IMR-90 (cell line): ENCODE measurements at regions not wholly inside any gene's neighbourhood (a gene's known extent, or its start where the extent isn't known, plus 50 kb on each side); places are given as distances from the start of the nearest gene placed in this dataset.
A peak's percentile ranks its signal among the peaks of the same experiment; 100 is the strongest.

Source experiments
- ATAC-seq: fragments of 200-7000 bp; cut with Tn5 transposase; 2 replicates; pipeline ENCODE4 v1.9.1; 2020; ENCODE audit warnings: low read depth, mild to moderate bottlenecking, moderate library complexity
- BruUV-seq: library from RNA; stranded (reverse); fragments of 400-500 nt; replicated peaks from 2 replicates; lab custom pipeline; 2021; lab: Mats Ljungman, UMichigan
- CTCF ChIA-PET: fragments of 300-600 bp; formaldehyde crosslinking; extraction: SDS; loops from one replicate; lab custom pipeline; 2021; ENCODE audit warnings: antibody characterized with exemption; lab: Yijun Ruan, JAX
- POLR2A ChIA-PET: fragments of 300-600 bp; sonication (Branson Sonifier 250); formaldehyde crosslinking; loops from one replicate; lab custom pipeline; 2022; ENCODE audit warnings: antibody characterized with exemption; ENCODE audit not compliant: unreplicated experiment; lab: Charles Lee
- DNase-seq: peaks from one replicate; pipeline ENCODE4 v3.0.0; 2013
- H2AFZ ChIP-seq: replicated peaks from 2 replicates; pipeline ENCODE3; 2013; ENCODE audit warnings: low read length, mild to moderate bottlenecking; ENCODE audit not compliant: poor library complexity
- H2AK5ac ChIP-seq: 2 replicates; pipeline ENCODE4 v1.6.1; 2013; ENCODE audit warnings: low read depth, low read length, inconsistent platforms
- H2AK9ac ChIP-seq: replicated peaks from 2 replicates; pipeline ENCODE3; 2013; ENCODE audit warnings: mild to moderate bottlenecking, low read depth, low read length, moderate library complexity; ENCODE audit not compliant: poor library complexity
- H2BK120ac ChIP-seq: 2 replicates; pipeline ENCODE4 v1.6.1; 2013; ENCODE audit warnings: low read depth, low read length, inconsistent platforms
- H2BK15ac ChIP-seq: 3 replicates; pipeline ENCODE4 v1.6.1; 2013; ENCODE audit warnings: low read depth, low read length, inconsistent platforms
- H2BK20ac ChIP-seq: 2 replicates; pipeline ENCODE4 v1.6.1; 2013; ENCODE audit warnings: low read depth, mild to moderate bottlenecking, inconsistent platforms, low read length, moderate library complexity
- H2BK5ac ChIP-seq: 2 replicates; pipeline ENCODE4 v1.6.1; 2013; ENCODE audit warnings: mild to moderate bottlenecking, low read depth, low read length, inconsistent platforms; ENCODE audit not compliant: poor library complexity, severe bottlenecking
- H3K14ac ChIP-seq: replicated peaks from 2 replicates; pipeline ENCODE4 v1.6.1; 2013; ENCODE audit warnings: low read depth, low read length, inconsistent platforms
- H3K18ac ChIP-seq: 2 replicates; pipeline ENCODE4 v1.6.1; 2013; ENCODE audit warnings: low read depth, low read length, control low read depth
- H3K23ac ChIP-seq: 2 replicates; pipeline ENCODE4 v1.6.1; 2013; ENCODE audit warnings: low read depth, low read length, inconsistent platforms
- H3K27ac ChIP-seq: 2 replicates; pipeline ENCODE4 v1.5.1; 2013; ENCODE audit warnings: mild to moderate bottlenecking, control low read depth, low read length; ENCODE audit not compliant: insufficient read depth
- H3K27me3 ChIP-seq: 2 replicates; pipeline ENCODE4 v1.6.1; 2013; ENCODE audit warnings: low read length; ENCODE audit not compliant: control insufficient read depth, insufficient read depth
- H3K36me3 ChIP-seq: 2 replicates; pipeline ENCODE4 v1.6.1; 2013; ENCODE audit warnings: low read length, mixed read lengths; ENCODE audit not compliant: control insufficient read depth, insufficient read depth
- H3K4ac ChIP-seq: 2 replicates; pipeline ENCODE4 v1.6.1; 2013; ENCODE audit warnings: low read depth, low read length, inconsistent platforms
- H3K4me1 ChIP-seq: 2 replicates; pipeline ENCODE4 v1.6.1; 2013; ENCODE audit warnings: low read length, mixed read lengths; ENCODE audit not compliant: control insufficient read depth, insufficient read depth
- H3K4me2 ChIP-seq: 2 replicates; pipeline ENCODE4 v1.6.1; 2013; ENCODE audit warnings: low read depth, mild to moderate bottlenecking, control low read depth, low read length, moderate library complexity
- H3K4me3 ChIP-seq: 2 replicates; pipeline ENCODE4 v1.5.1; 2013; ENCODE audit warnings: low read depth, mild to moderate bottlenecking, control low read depth, low read length, moderate library complexity; ENCODE audit not compliant: insufficient read depth
- H3K56ac ChIP-seq: 2 replicates; pipeline ENCODE4 v1.6.1; 2013; ENCODE audit warnings: low read length, inconsistent platforms; ENCODE audit not compliant: insufficient read depth; ENCODE audit errors: extremely low read depth
- H3K79me1 ChIP-seq, 2 experiments: 2 replicates each; pipeline ENCODE4 v1.6.1; 2013; ENCODE audit warnings: low read length in 2 of 2, inconsistent platforms in 1 of 2, low read depth in 1 of 2
- H3K9ac ChIP-seq: 2 replicates; pipeline ENCODE4 v1.6.1; 2013; ENCODE audit warnings: low read depth, low read length, control low read depth
- H3K9me1 ChIP-seq: 2 replicates; pipeline ENCODE4 v1.6.1; 2013; ENCODE audit warnings: low read length, inconsistent platforms; ENCODE audit not compliant: insufficient read depth
- H3K9me3 ChIP-seq: 2 replicates; pipeline ENCODE4 v1.6.1; 2013; ENCODE audit warnings: low read length; ENCODE audit not compliant: control insufficient read depth, insufficient read depth
- H4K20me1 ChIP-seq: 2 replicates; pipeline ENCODE4 v1.6.1; 2013; ENCODE audit warnings: low read length, inconsistent platforms; ENCODE audit not compliant: insufficient read depth
- H4K5ac ChIP-seq: 2 replicates; pipeline ENCODE4 v1.6.1; 2013; ENCODE audit warnings: mild to moderate bottlenecking, low read depth, low read length, control low read depth
- H4K8ac ChIP-seq, 2 experiments: 2 replicates each; pipeline ENCODE4 v1.6.1; 2013; ENCODE audit warnings: low read depth in 2 of 2, low read length in 2 of 2, control low read depth in 1 of 2, inconsistent platforms in 1 of 2
- H4K91ac ChIP-seq: 2 replicates; pipeline ENCODE4 v1.6.1; 2013; ENCODE audit warnings: low read depth, low read length, inconsistent platforms; ENCODE audit not compliant: insufficient read depth
- BHLHE40 ChIP-seq: fragments of 150-350 bp; IDR thresholded peaks from 2 replicates; pipeline ENCODE4 v1.6.1; 2016; ENCODE audit warnings: mild to moderate bottlenecking, low read depth, low read length
- CEBPB ChIP-seq: IDR thresholded peaks from 2 replicates; pipeline ENCODE4 v1.6.1; 2012; ENCODE audit warnings: low read depth, low read length, improper control_type of control experiment
- CHD1 ChIP-seq: IDR thresholded peaks from 2 replicates; pipeline ENCODE4 v1.6.1; 2012; ENCODE audit warnings: low read depth, low read length, improper control_type of control experiment
- FOS ChIP-seq: fragments of 150-350 bp; IDR thresholded peaks from 2 replicates; pipeline ENCODE4 v1.6.1; 2016; ENCODE audit warnings: low read depth, low read length
- MAFK ChIP-seq: IDR thresholded peaks from 2 replicates; pipeline ENCODE4 v1.6.1; 2012; ENCODE audit warnings: low read depth, low read length, improper control_type of control experiment
- MAZ ChIP-seq: IDR thresholded peaks from 2 replicates; pipeline ENCODE4 v1.6.1; 2012; ENCODE audit warnings: low read depth, mild to moderate bottlenecking, low read length, improper control_type of control experiment, moderate library complexity, borderline replicate concordance
- MXI1 ChIP-seq: IDR thresholded peaks from 2 replicates; pipeline ENCODE4 v1.6.1; 2012; ENCODE audit warnings: low read depth, mild to moderate bottlenecking, low read length, moderate library complexity, borderline replicate concordance
- NFE2L2 ChIP-seq: fragments of 150-350 bp; IDR thresholded peaks from 2 replicates; pipeline ENCODE4 v1.6.1; 2016; ENCODE audit warnings: low read depth, mild to moderate bottlenecking, low read length
- POLR2A ChIP-seq: IDR thresholded peaks from 2 replicates; pipeline ENCODE4 v1.6.1; 2012; ENCODE audit warnings: mild to moderate bottlenecking, low read depth, low read length
- RAD21 ChIP-seq: IDR thresholded peaks from 2 replicates; pipeline ENCODE4 v1.6.1; 2012; ENCODE audit warnings: low read length, improper control_type of control experiment
- RCOR1 ChIP-seq: IDR thresholded peaks from 2 replicates; pipeline ENCODE4 v1.6.1; 2012; ENCODE audit warnings: mild to moderate bottlenecking, low read length, improper control_type of control experiment; ENCODE audit not compliant: insufficient replicate concordance
- RFX5 ChIP-seq: IDR thresholded peaks from 2 replicates; pipeline ENCODE4 v1.8.0; 2012; ENCODE audit warnings: low read depth, mild to moderate bottlenecking, low read length, moderate library complexity
- SMC3 ChIP-seq: fragments of 150-350 bp; IDR thresholded peaks from 2 replicates; pipeline ENCODE4 v1.6.1; 2016; ENCODE audit warnings: low read depth, mild to moderate bottlenecking, antibody characterized with exemption, low read length, moderate library complexity
- dilution Hi-C: fragments of 300-500 bp; cut with HindIII; formaldehyde crosslinking; loops from one replicate; pipeline ENCODE4 v1.14.3; 2018; ENCODE audit warnings: low sequenced_read_pairs; ENCODE audit not compliant: unreplicated experiment
- in situ Hi-C: fragments of 300-500 bp; cut with MboI; formaldehyde crosslinking; loops from 3 replicates; pipeline ENCODE4 v1.14.3; 2019; ENCODE audit warnings: low sequenced_read_pairs, inconsistent platforms, mixed read lengths
- intact Hi-C: fragments of 100-400 bp; cut with micrococcal nuclease; formaldehyde crosslinking; loops from 2 replicates; pipeline ENCODE4 v1.10.0; 2022
- TF ChIP-seq, protein P1 (sequence below): conservative IDR thresholded peaks from 2 replicates; pipeline ENCODE4 v1.5.1; 2012; ENCODE audit warnings: mild to moderate bottlenecking, low read depth, low read length, improper control_type of control experiment
- TF ChIP-seq, protein P2 (sequence below): fragments of 150-350 bp; IDR thresholded peaks from 2 replicates; pipeline ENCODE4 v1.6.1; 2017; ENCODE audit warnings: mild to moderate bottlenecking, antibody characterized with exemption, low read length, low read depth
- TF ChIP-seq, protein P3 (sequence below): fragments of 150-350 bp; IDR thresholded peaks from 2 replicates; pipeline ENCODE4 v1.6.1; 2016; ENCODE audit warnings: low read depth, mild to moderate bottlenecking, low read length, moderate library complexity, borderline replicate concordance

DNA sequence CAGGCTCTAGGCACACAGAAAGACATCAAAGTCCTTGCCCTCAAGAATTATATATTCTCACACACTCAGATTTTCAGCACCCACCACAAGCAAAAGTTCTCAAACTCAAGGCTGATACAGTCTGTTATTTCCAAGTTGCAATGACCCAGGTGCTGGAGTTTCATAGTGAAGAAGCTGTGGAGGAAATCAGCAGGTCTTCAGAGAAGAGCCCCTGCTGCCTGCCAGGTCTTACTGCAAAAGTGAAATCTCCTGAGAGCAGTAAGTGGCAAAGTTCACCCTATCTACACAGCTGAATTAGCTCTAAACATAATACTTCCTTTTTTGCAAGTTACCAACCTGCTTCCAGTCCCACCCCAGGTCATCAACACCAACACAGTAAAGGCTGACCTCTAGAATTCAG lies 64.6 kb downstream of the RPL27A start:
- Histone ChIP-seq H3K4me2 (no peak overlapping the region), H2BK20ac (no peak overlapping the region), H3K4me1 (peaks cover 8% of the 10 kb centered on the region), H3K27me3 (no peaks in the 10 kb centered on the region), H3K9me1 (peaks cover 39% of the 10 kb centered on the region), H3K18ac (no peak overlapping the region), H2BK15ac (no peak overlapping the region), H4K8ac (no peak overlapping the region), H4K5ac (no peak overlapping the region), H3K79me1 (peaks cover 18 to 70% of the 10 kb centered on the region in 2 experiments), H3K56ac (no peak overlapping the region), H2BK120ac (no peak overlapping the region), H3K36me3 (peaks cover 22% of the 10 kb centered on the region), H3K14ac (no peak overlapping the region), H3K23ac (0 out of 2 replicates have a peak overlapping the region, but pooled peaks have one; percentile 15), H2AK5ac (no peak overlapping the region), H2AK9ac (no peak overlapping the region), H4K20me1 (peaks cover 8% of the 10 kb centered on the region; the same call in 1 of the 2 replicates), H3K9ac (no peak overlapping the region), H2AFZ (no peak overlapping the region), H4K91ac (no peak overlapping the region), H2BK5ac (no peak overlapping the region), H3K4me3 (no peak overlapping the region), H3K9me3 (no peaks in the 10 kb centered on the region), H3K27ac (no peak overlapping the region), H3K4ac (no peak overlapping the region)
- CTCF ChIA-PET = interaction anchor here (1.0 kb wide), 1 partner anchor 21 kb away, joined by 3 read pairs; no protein-coding TSS in a partner anchor
- POLR2A ChIA-PET = no interaction called here
- TF ChIP-seq RFX5 (no peak), NFE2L2 (no peak), RCOR1 (no peak), MAFK (no peak), CEBPB (no peak), MAZ (no peak), CHD1 (no peak), RAD21 (no peak), POLR2A (no peak), BHLHE40 (no peak), SMC3 (no peak), MXI1 (no peak), FOS (no peak)
- TF ChIP-seq, protein P1, sequence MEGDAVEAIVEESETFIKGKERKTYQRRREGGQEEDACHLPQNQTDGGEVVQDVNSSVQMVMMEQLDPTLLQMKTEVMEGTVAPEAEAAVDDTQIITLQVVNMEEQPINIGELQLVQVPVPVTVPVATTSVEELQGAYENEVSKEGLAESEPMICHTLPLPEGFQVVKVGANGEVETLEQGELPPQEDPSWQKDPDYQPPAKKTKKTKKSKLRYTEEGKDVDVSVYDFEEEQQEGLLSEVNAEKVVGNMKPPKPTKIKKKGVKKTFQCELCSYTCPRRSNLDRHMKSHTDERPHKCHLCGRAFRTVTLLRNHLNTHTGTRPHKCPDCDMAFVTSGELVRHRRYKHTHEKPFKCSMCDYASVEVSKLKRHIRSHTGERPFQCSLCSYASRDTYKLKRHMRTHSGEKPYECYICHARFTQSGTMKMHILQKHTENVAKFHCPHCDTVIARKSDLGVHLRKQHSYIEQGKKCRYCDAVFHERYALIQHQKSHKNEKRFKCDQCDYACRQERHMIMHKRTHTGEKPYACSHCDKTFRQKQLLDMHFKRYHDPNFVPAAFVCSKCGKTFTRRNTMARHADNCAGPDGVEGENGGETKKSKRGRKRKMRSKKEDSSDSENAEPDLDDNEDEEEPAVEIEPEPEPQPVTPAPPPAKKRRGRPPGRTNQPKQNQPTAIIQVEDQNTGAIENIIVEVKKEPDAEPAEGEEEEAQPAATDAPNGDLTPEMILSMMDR = no peak
- TF ChIP-seq, protein P2, sequence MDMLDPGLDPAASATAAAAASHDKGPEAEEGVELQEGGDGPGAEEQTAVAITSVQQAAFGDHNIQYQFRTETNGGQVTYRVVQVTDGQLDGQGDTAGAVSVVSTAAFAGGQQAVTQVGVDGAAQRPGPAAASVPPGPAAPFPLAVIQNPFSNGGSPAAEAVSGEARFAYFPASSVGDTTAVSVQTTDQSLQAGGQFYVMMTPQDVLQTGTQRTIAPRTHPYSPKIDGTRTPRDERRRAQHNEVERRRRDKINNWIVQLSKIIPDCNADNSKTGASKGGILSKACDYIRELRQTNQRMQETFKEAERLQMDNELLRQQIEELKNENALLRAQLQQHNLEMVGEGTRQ = no peak
- TF ChIP-seq, protein P3, sequence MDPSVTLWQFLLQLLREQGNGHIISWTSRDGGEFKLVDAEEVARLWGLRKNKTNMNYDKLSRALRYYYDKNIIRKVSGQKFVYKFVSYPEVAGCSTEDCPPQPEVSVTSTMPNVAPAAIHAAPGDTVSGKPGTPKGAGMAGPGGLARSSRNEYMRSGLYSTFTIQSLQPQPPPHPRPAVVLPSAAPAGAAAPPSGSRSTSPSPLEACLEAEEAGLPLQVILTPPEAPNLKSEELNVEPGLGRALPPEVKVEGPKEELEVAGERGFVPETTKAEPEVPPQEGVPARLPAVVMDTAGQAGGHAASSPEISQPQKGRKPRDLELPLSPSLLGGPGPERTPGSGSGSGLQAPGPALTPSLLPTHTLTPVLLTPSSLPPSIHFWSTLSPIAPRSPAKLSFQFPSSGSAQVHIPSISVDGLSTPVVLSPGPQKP = no peak
- BruUV-seq = no TSS peak
- in situ Hi-C loops = no loop called here
- DNase-seq (no peak), ATAC-seq (no peak)
- dilution Hi-C loops = no loop called here
- intact Hi-C loops = no loop called here
